ENCODE measurements at regions not wholly inside any gene's neighbourhood (a gene's known extent, or its start where the extent isn't known, plus 50 kb on each side); places are given as distances from the start of the nearest gene placed in this dataset.
"Not testable (repeated sequence)": the region's sequence is repeated elsewhere in the genome, so short reads cannot be mapped to it uniquely, and the experiment has no call there.

DNA sequence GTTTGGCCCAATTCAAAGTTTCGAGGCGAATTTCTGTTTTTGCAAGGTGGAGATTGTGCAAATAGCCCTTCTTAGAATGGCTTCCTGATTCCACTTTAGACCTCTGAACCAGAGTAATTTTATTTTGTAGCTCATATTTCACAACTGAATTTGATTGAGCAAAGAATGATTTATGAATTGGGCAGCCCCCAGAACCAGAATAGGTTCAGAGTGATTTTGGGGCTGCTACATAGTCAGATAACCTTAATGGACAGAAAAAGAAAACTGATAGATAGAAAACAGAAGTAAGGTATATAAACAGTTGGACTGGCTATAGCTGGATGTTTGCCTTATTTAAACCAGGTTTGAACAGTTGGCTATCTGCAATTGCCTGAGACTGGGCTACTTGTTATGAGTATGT lies 156.6 kb downstream of the YIPF5 start:
- DNase-seq: no peak

DNA sequence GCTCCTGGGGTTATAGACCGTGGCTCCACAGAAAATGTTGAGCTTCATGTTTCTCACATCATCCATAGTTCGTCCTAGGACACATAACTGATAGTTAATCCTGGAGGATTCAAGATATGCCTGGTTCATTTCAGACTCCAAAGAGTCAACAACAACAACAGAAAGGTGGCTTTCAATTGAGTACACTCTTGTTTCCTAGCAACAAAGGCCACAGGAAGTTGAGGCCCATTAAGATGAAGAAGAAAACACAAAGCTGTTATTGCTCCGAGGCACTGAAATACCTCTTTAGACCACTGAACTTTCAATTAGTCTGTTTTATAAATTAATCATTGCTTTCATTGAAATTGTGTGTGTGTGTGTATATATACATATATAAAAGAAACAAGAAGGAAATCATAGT lies 154.5 kb downstream of the YIPF5 start:
- no peak for DNase-seq

GRCh38 chr5:144017119-144017518 lies 153.3 kb downstream of the YIPF5 start:
- DNase-seq: no peak

DNA sequence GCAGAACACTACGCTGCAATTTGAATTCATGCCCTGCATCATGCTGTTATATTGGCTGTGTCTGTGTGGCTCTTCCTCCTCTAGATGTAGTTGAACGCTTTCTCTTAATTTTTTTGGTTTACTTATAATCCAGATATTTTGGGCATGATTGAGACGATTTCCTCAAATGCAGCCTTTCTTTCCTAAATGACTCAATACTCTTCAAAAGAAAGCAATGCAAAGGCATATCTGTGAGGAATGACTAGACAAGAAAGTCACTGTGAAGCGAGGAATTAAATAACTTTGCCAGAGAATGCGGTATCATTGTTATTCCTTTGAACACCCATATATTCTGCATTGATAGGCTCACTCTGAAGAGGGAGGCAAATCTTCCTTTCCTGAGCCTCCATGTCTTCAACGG lies 152.8 kb downstream of the YIPF5 start:
- no peak for DNase-seq

GRCh38 chr5:144024090-144024489 lies 146.4 kb downstream of the YIPF5 start:
- no peak for DNase-seq

- DNase-seq: no peak
These were observed 145.9 kb downstream of the YIPF5 start for GRCh38 chr5:144024545-144024944.

DNA sequence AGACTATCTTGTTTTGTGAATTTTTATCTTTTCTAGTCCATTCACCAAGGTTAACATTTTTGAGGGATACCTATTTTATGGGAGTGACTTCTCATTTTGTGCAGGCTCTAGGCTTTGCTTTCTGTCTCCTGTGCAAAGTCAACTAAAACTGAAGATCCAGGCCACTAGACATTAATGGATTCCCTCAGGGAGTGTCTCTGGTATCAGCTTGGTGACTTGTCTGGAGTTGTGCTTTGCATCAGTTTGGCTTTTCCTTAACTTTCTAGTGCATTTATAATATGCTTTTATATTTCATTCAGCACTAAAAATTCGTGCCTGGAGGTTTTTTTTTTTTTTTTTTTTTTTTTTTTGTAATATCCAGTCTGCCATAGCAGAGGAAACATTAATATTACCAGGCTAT lies 144.2 kb downstream of the YIPF5 start:
- no peak for DNase-seq

DNA sequence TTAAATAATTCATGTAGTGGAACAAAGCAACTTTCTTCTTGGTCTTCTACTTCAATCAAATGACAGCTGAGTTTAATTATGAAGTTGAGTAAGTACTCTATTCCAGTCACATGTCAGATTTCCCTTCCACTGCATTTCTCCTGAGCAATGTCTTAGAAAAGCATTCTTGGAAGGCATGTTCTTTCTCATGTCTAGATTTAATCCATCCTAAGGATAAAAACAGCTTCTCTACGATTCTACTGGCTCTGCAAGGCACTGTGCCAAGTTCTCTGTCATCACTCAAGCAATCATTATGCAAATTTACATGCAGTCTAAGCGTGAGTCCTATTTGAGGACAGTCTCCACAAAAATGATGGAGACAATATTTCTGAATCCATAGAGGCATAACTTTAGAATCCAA lies 142.4 kb downstream of the YIPF5 start:
- no peak for DNase-seq

- no peak for DNase-seq
These were observed 141.8 kb downstream of the YIPF5 start for GRCh38 chr5:144028636-144029035.

DNA sequence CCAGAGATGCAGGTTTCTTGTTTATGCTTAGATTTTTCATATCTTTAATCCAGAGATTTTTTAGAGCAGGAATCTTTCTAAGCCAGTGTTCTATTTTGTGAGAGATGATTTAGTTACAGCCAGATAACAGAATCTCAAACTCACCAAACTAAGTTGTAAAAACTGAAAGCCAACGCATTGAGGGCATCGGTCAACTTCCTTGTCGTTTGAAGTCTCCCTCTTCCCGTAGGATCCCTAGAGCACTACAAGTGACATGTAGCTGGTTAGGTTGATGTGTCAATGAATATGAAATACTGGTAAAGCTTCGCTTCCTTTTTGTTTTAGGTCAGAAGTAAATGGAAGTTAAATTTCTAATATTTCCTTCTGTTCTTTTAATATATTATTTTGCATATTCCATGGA lies 139.6 kb downstream of the YIPF5 start:
- DNase-seq: no peak

DNA sequence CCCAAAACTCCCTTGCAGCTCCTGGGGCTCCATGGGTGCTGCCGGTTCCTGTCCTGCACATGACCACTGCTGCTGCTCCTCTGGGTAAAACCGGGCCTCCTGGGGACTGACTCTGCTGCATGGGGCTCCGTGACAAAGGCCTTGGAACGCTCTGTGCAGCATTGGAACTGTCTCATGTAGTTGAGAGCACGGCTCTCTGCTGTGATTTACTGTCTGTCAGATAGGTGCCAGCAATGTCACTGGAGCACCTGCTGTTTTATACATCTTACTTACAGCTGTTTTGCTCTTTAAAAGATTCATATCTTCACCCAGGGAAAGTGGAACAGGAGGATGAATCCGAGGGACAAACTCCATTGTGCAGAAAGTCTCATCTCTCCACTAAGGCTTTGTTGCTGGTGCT lies 138.1 kb downstream of the YIPF5 start:
- no peak for DNase-seq

GRCh38 chr5:144033486-144033885 lies 137.0 kb downstream of the YIPF5 start:
- DNase-seq: no peak

- no peak for DNase-seq
These were observed 135.3 kb downstream of the YIPF5 start for GRCh38 chr5:144035046-144035740.

DNA sequence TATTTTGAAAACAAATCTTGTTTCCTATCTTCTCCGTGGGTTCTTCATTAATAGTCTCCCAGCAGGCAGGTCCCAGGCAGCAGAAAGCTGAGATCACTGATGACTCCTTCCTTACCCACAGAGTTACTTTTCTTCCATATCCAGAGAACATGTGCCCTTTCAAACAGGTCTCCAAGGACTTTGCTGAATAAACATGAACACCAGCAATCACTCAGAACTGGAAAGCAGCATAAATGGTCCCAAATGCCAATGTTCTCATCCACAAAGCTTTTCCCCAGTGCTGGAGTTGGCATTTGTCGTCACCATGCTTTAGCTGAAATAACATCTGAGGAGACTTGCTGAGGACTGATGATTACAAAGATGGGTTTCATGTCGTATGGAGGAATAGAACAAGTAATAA lies 134.0 kb downstream of the YIPF5 start:
- DNase-seq: no peak

DNA sequence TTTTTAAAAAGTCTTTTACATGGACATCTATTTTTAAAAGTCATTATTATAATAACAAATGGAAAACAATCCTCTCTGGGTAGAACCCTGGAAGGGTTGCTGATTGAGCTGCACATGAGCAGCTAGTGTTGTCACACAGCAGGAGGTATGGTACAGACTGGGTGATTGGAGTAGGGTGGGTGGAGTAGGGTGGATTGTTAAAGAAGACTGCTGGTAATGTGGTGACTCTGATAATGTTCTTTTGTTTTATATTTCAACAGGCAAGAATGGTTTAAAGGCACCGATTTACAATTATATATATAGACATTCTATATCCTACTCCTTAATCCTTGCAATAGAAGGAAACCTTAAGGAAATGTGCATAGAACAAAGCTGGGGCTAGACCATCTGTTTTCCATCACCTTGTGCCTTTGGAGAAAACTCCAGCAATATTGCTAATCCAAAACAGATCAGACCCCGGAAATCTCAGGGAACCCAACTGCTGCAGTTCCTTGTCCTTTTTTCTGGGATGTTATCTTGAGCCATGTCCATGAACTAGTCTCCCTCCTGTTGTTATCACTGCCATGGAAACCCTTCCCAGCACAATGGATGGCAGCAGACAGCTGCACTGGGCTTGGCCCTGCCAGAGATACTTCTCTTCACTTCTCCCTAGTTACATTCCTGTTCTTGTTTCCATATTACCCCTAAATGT lies 129.7 kb downstream of the YIPF5 start:
- no peak for DNase-seq

DNA sequence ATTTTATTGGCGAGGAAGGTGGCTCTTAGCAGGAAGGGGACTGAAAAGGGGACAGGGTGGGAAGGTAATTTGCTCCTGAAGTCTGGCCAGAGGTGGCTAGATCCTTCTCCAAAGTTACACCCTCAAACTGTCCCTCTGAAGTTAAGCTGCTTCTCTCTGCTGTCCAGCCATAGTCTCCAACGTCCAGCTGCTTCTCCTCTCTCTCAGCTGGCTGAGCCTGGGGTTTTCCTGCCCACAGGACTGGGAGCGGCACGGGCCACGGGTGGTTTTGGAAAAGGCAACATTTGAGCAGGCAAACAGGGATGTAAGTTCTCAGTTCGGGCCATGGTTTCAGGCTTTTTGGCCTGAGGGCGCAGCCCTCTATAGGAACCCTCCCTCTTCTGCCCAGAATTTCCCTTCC lies 128.3 kb downstream of the YIPF5 start:
- no peak for DNase-seq

DNA sequence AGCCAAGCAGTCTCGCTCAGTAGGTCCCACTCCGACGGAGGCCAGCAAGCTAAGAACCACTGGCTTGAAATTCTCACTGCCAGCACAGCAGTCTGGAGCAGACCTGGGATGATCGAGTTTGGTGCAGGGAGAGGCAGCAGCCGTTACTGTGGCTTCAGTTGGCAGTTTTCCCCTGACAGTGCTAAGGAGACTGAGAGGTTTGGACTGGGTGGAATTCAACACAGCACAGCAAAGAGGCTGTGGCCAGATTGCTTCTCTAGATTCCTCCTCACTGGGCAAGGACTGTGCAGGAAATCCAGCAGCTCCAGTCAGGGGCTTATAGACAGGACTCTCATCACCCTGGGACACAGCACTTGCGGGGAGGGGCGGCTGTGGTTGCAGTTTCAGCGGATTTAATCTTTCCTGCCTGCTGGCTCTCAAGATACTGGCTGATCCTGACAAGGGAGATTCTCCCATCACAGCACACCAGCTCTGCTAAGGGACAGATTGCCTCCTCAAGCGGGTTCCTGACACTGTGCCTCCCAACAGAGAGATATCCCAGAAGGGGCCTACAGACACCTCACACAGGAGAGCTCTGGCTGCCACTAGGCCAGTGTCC lies 122.1 kb downstream of the YIPF5 start:
- DNase-seq: no peak

- not testable (repeated sequence) for DNase-seq
These were observed 115.1 kb downstream of the YIPF5 start for GRCh38 chr5:144055391-144055790.

DNA sequence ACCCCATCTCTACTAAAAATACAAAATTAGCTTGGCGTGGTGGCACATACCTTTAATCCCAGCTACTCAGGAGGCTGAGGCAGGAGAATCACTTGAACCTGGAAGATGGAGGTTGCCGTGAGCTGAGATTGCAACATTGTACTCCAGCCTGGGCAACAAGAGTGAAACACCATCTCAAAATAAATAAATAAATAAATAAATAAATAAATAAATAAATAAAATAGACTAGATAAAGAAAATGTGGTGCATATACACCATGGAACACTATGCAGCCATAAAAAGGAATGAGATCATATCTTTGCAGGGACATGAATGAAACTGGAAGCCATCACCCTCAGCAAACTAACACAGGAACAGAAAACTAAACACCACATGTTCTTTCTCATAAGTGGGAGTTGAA lies 110.4 kb downstream of the YIPF5 start:
- DNase-seq: not testable (repeated sequence)

GRCh38 chr5:144060598-144060997 lies 109.9 kb downstream of the YIPF5 start:
- peak; percentile 17 for DNase-seq

GRCh38 chr5:144065786-144066185 lies 104.7 kb downstream of the YIPF5 start:
- DNase-seq: no peak

DNA sequence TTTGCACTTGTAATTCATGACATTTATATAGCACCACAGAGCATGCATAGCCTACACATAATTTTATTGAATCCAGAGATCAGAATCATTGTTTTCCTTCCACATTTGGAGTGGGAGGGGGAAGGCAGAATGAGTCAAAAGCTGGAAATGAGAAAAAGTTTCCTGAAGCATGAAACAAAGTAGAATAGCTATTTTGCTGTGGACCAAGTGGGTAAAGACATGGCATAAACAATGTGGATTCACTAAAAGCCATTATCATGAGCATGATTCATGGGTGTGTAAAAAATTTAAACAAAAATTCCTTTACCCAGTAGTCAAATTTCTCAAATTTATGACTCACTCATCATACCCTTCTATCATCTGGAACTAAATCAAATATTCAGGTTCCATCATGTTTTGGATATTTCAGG lies 97.9 kb downstream of the YIPF5 start:
- no peak for DNase-seq

DNA sequence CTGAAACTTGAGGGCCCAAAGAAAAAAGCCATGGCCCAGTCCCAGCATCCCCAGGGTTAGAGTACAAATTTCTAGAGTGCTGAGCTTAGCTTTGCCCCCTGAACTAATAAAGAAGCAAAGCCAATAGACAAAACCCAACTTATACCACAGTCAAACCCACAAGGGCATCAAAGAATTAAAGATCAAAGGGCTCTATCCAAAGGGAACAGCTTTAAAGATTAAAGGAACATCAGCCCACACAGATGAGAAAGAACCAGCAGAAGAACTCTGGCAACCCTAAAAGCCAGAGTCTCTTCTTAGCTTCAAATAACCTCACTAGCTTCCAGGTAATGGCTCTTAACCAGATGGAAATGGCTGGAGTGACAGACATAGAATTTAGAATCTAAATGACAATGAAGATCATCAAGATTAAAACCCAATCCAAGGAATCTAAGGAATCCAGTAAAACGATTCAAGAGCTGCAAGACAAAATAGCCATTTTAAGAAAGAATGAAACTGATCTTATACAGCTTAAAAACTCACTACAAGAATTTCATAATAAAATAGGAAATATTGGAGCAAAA lies 93.9 kb downstream of the YIPF5 start:
- DNase-seq: no peak

DNA sequence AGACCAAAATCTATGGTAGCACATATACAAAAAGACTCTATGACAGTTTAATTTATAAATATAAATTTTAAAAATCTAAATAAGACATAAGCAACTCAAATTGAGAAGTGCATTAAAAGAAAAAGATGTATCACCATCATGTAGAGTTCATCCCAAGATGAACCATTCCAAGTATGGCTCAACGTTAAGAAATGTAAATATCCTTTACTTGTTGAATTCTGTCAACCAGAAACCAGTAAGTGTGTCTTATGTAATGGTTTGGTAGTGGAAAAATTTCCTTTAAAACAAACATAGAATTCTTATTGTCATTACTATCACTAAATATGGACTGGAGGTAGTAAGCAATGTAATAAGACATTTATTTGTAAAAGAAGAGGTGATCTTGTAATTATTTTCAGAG lies 87.3 kb downstream of the YIPF5 start:
- DNase-seq: no peak

Data from activated CD4-positive, alpha-beta T cell treated with anti-CD3 and anti-CD28 coated beads, Interleukin-2, amount 50 U/mL, for 16 hours (primary cell).